ENCODE measurements at regions not wholly inside any gene's neighbourhood (a gene's known extent, or its start where the extent isn't known, plus 50 kb on each side); places are given as distances from the start of the nearest gene placed in this dataset.

GRCh38 chr6:104613416-104614001 lies 246.2 kb downstream of the HACE1 start:
- DNase-seq = no peak

- DNase-seq = no peak
These were observed 247.2 kb downstream of the HACE1 start for GRCh38 chr6:104612541-104612940.

- DNase-seq = no peak
These were observed 251.6 kb downstream of the HACE1 start for GRCh38 chr6:104608101-104608500.

GRCh38 chr6:104607501-104607900 lies 252.2 kb downstream of the HACE1 start:
- DNase-seq = no peak

GRCh38 chr6:104606361-104606760 lies 253.4 kb downstream of the HACE1 start:
- DNase-seq = peak; percentile 12

- DNase-seq = no peak
These were observed 255.0 kb downstream of the HACE1 start for GRCh38 chr6:104604685-104605084.

GRCh38 chr6:104603108-104603745 lies 256.5 kb downstream of the HACE1 start:
- DNase-seq = no peak

GRCh38 chr6:104601721-104602120 lies 258.0 kb downstream of the HACE1 start:
- DNase-seq = no peak

GRCh38 chr6:104601131-104601651 lies 258.5 kb downstream of the HACE1 start:
- no peak for DNase-seq

GRCh38 chr6:104600639-104600931 lies 259.1 kb downstream of the HACE1 start:
- no peak for DNase-seq

- no peak for DNase-seq
These were observed 259.7 kb downstream of the HACE1 start for GRCh38 chr6:104599821-104600638.

GRCh38 chr6:104597541-104598050 lies 262.1 kb downstream of the HACE1 start:
- no peak for DNase-seq

GRCh38 chr6:104596091-104596490 lies 263.6 kb downstream of the HACE1 start:
- DNase-seq = no peak

- no peak for DNase-seq
These were observed 264.4 kb downstream of the HACE1 start for GRCh38 chr6:104595311-104595820.

- DNase-seq = no peak
These were observed 268.0 kb downstream of the HACE1 start for GRCh38 chr6:104591573-104592334.

- DNase-seq = no peak
These were observed 269.8 kb downstream of the HACE1 start for GRCh38 chr6:104589940-104590339.

- peak; percentile 86 for DNase-seq
These were observed 274.1 kb downstream of the HACE1 start for GRCh38 chr6:104585646-104586045.

- DNase-seq = no peak
These were observed 279.3 kb downstream of the HACE1 start for GRCh38 chr6:104580452-104580851.

GRCh38 chr6:104579310-104579863 lies 280.3 kb downstream of the HACE1 start:
- DNase-seq = no peak

GRCh38 chr6:104575536-104575935 lies 284.2 kb downstream of the HACE1 start:
- no peak for DNase-seq

- no peak for DNase-seq
These were observed 285.5 kb downstream of the HACE1 start for GRCh38 chr6:104574135-104574750.

- no peak for DNase-seq
These were observed 286.4 kb downstream of the HACE1 start for GRCh38 chr6:104573350-104573749.
